HUDEP-2 (cell line): ENCODE measurements at regions not wholly inside any gene's neighbourhood (a gene's known extent, or its start where the extent isn't known, plus 50 kb on each side); places are given as distances from the start of the nearest gene placed in this dataset.
"Not testable (repeated sequence)": the region's sequence is repeated elsewhere in the genome, so short reads cannot be mapped to it uniquely, and the experiment has no call there.

ENCODE experiments used
- DNase-seq, 76 experiments: peaks; one replicate each; lab custom pipeline; 2025; ENCODE audit not compliant: unreplicated experiment in 76 of 76; lab: John Stamatoyannopoulos, UW

DNA sequence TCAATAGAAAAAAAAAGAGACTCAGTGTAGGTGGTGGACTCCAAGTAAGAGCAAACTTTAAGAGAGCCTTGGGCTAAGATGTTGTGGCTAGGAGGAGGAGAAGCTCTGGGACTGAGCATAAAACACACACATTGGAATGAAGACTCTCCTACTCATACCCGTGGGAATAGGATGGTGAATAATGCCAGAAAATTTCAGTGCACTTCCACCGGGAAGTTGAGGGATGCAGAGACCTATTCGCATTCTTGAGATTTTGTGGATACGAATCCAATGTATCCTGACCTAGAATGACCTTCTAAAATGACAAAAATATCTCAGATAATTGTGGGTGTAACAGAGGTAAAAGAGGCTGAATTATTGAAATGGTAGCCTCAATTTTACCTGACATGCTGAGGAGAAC lies 388.7 kb upstream of the SGO1 start:
- DNase-seq = no peak

DNA sequence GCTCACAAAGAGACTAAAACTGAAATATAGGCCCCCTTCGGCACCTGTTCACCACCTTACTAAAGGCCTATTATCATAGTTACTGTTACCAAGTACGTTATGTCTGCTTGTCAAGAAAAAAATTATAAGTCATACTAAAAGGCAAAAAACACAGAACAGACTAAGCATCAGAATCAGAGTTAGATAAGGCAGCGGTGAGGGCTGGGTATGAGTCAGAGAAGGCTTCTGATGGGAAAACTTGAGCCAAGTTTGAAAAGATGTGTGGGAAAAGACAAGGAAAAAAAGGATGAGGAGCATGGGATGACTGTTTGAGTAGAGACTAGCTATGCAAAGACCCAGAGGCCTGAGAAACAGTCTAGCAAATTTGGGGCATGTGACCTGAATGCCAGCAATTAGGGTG lies 387.2 kb upstream of the SGO1 start:
- DNase-seq = no peak

DNA sequence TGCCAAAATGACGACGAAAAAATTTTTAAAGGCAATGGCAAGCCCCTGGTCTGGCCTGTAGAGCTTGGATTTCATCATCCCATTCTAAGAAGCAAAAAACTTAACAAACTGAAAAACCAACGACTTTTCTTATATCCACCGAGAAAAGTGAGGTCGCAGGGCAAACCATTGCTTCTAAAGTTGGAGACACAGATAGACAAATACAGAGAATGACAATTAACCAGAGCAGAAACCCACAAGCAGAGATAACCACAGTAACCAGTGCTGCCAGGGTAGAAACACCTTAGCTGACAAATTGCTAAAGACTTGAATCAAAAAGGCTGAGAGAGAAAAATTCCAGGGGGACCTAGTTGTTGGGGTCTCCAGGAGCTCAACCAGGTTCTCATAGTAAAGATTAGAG lies 386.5 kb upstream of the SGO1 start:
- no peak for DNase-seq

DNA sequence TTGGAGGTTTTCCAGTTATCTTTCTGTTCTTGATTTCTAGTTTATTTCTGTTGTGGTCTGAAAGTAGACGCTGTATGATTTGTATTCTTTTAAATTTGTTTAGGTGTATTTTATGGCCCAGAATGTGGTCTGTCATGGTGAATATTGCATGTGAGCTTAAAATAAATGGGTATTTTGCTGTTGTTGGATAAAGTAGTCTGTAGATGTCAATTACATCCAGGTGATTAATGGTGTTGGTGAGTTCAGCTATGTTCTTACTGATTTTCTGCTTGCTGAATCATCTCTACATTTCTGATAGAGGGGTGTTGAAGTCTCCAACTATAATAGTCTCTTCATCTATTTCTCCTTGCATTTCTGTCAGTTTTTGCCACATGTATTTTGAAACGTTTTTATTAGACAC lies 383.3 kb upstream of the SGO1 start:
- no peak for DNase-seq

DNA sequence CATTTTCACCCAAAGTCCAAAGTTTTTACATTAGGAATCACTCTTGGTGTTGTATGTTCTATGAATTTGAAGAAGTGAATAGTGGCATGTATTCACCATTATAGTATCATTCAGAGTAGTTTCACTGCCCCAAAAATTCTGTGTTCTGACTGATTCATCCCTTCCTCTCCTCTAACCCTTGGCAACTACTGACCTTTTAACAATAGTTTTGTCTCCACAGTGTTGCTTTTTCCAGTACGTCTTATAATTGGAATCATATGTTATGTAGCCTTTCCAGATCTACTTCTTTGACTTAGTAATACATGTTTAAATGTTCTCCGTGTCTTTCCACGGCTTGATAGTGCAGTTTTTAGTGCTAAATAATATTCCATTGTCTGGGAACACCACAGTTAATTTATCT lies 379.0 kb upstream of the SGO1 start:
- DNase-seq = no peak

DNA sequence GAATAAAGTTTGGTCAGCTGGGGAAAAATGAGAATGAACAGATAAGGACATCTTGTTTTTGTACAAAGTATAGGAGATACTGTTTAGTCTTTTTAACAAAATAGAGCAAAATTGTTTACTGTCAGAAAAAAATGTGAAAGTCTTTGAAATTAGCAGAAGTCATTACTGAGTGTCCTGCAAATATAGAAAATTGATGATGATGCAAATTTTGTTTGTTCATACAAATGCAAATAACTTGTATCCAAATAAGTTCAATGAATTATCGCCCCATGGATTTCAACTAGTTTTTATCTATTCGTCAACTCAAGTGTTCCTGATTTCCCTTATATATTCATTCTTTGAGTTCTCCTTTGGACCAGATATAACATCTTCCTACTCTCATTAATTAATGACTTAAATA lies 378.0 kb upstream of the SGO1 start:
- no peak for DNase-seq

DNA sequence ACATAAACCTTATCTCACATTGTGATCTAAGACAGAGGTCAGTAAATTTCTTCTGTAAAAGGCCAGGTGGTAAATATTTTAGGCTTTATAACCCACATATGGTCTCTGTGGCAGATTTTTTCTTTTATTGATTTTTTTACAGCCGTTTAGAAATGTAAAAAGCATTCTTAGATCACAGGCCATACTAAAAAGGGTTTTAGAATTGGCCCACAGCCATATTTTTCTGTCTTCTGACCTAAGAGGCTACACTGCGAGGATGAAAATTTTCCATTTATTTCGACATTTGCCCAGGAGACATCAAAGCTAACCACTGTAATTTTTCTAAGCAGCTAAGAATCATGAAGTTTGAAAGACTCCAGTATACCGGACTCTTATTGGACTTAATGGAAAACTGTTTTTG lies 377.2 kb upstream of the SGO1 start:
- DNase-seq = no peak

DNA sequence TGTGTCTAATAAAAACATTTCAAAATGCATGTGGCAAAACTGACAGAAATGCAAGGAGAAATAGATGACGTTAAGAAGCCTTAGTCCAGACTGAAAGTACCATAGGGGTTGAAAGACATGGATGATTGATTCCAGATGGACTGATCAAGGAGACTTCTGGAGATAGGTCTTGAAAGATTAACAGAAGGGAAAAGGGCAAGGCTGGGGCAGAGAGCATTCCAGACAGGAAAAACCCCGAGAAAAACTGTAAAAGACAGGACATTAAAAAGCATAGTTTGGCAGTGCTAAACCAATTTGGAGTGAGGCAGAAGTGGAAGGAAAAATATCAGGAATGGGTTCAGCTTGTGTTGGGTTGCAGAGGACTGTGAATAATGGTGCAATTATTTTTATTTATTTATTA lies 375.2 kb upstream of the SGO1 start:
- no peak for DNase-seq

DNA sequence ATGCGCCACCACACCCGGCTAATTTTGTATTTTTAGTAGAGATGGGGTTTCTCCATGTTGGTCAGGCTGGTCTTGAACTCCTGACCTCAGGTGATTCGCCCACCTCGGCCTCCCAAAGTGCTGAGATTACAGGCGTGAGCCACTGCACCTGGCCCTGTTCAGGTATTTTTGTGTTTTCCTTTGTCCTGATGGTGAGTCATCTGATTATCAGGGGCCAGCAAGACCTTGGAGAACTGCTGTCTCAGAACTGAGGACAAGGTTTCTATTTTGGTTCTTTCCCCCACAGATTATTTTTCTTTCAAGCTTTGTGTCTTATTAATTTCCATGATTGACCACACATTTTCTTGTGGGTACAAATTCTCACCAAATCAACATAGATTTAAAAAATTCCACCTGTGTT lies 374.4 kb upstream of the SGO1 start:
- not testable (repeated sequence) for DNase-seq

DNA sequence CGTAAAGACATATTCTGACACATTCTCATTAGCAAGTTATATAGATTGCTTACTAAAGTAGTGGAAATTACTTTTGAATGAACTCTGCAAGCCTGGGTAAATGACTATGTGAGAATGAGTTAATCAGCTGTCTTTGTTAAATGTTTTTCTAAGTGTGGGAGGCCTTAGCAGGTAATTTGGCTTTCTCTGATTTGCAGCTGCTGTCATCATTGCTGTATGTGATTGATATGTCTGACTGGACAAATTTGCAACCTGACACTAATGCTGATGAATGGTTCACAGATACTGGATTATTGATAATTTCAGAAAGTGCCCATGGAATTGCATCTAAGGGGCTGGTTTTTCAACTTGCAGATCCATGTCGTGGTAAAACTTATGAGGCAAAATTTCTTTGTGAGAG lies 372.2 kb upstream of the SGO1 start:
- DNase-seq = no peak

DNA sequence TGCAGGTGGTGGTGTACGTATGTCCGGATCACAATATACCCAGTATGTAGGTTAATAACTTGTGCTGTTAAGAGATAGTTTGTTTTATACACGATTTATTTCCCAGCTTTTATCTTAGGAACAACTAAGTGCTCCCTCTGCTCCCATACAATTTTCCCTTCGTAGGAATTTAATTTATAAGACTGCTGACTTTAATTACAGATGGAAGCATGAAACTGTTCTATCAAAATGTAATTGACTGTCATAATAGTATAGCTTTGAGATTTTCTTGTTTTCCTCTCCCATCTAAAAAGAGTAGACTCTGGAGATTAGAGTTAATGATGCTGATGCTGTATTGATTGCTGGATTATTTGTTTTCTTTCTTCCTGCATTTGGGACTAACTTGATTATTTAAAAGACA lies 370.7 kb upstream of the SGO1 start:
- DNase-seq = no peak

DNA sequence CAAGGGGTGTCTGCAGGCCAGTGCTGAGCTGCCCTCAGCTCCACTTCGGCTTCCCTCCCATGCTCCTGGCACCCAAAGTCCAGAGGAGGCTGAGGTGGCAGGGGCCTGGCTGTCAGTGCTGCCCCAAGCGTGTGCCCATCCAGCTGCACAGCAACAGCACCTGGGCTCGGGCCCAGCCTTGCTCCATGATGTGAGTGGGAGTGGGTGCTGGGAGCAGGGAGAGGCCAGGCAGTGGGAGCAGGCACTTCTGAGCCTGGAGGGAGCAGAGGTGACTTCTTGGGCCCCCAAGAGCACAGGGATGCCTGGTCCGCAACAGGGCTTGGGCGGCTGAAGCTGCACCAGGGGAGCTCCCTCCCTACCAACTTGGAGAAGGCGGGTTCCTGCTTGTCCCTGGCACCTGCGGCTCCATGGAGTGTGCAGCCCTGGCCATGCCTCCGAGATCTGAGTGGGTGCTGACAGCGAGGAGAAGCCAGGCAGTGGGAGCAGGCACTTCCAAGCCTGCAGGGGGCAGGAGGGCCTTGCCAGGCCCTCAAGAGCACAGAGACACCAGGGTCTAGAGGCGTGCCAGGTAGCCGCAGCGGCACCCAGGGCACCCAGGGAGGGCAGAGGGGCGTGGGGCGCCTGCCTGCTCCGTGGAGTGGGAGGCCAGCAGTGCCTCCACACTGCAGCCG lies 366.7 kb upstream of the SGO1 start:
- DNase-seq = no peak

DNA sequence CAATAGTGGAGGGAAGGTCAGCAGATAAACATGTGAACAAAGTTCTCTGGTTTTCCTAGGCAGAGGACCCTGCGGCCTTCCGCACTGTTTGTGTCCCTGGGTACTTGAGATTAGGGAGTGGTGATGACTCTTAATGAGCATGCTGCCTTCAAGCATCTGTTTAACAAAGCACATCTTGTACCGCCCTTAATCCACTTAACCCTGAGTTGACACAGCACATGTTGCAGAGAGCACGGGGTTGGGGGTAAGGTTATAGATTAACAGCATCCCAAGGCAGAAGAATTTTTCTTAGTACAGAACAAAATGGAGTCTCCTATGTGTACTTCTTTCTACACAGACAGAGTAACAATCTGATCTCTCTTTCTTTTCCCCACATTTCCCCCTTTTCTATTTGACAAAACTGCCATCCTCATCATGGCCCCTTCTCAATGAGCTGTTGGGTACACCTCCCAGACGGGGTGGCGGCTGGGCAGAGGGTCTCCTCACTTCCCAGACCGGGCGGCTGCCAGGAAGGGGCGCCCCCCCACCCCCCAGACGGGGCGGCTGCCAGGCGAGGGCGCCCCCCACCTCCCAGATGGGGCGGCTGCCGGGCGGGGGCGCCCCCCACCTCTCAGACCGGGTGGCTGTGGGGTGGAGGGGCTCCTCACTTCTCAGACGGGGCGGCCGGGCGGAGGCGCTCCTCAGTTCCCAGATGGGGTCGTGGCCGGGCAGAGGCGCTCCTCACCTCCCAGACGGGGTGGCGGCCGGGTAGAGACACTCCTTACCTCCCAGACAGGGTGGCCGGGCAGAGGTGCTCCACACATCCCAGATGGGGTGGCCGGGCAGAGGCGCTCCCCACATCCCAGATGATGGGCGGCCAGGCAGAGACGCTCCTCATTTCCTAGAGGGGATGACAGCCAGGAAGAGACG lies 361.6 kb upstream of the SGO1 start:
- not testable (repeated sequence) for DNase-seq

DNA sequence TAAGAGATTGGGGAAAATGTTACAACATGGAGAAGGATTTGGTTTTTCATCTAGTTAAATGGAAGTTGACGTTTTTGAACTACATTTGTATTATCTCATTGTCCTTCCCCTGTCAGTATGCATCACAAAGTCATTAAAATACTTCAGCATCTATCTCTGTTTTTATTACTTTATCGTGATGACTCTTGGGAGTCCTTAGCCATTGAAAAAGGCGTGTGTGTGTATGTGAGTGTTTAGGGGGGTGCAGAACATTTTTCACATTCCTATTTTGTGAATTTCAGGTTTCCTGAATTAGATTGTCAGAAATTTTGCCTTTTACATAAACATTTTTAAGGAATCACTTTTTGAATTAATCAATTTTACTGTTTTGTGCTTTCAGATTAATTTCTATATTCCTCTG lies 360.6 kb upstream of the SGO1 start:
- DNase-seq = no peak

DNA sequence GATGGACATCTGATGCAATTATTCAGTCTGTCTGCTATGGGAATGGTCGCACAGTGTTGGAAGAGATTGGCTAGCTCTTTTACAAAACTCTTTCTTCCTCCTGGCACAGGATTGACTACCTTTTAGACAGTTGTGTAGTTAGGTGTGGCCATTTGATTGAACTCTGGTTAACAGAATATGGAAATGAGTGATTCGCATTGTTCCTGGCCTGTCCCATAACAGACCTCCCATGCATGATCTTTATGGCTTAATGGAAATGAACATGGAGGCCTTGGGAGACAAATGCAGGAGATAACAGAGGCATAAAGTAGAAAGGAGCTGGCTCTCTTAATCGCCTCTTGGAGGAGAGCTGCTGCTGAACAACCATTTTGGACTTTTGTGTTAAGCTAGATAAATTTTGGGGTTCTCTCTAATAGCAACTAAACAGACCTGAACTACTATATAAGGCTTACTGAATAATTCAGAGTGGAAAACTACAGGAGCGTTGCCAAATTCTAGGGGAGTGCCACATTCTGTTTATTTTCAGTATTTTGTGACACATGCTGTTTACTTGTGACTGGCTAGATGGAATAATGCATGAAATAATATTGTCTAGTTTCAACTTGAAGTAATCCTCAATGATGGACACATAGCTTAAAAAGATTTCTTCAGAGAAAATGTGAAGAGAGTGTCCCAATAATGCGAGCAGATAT lies 357.7 kb upstream of the SGO1 start:
- DNase-seq = no peak

DNA sequence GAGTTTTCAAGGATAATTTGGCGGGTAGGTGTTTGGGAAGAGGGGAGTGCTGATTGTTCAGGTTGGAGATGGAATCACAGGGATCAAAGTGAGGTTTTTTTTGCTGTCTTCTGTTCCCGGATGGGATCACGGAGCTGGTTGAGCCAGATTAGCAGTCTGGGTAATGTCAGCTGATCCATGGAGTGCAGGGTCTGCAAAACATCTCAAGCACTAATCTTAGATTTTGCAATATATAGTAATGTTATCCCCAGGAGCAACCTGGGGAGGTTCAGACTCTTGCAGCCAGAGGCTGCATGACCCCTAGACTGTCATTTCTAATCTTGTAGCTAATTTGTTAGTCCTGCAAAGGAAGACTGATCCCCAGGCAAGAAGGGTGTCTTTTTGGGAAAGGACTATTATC lies 354.1 kb upstream of the SGO1 start:
- no peak for DNase-seq

DNA sequence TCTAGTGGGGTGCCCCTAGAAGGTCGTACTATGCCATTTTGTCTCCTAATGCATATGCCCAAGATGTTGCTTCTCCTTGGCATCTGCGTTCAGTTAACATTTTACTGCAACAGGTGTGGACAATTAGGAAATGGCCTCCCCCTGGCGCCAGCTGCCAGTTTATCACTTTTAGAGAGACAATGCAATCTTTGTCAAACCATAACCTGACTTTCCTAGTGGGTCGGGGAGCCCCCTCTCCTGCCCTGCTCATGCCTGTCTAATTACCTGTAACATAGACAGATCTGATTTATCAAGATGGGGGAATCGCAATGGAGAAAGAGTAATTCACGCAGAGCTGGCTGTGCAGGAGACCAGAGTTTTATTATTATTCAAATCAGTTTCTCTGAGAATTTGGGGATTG lies 353.7 kb upstream of the SGO1 start:
- DNase-seq = no peak

DNA sequence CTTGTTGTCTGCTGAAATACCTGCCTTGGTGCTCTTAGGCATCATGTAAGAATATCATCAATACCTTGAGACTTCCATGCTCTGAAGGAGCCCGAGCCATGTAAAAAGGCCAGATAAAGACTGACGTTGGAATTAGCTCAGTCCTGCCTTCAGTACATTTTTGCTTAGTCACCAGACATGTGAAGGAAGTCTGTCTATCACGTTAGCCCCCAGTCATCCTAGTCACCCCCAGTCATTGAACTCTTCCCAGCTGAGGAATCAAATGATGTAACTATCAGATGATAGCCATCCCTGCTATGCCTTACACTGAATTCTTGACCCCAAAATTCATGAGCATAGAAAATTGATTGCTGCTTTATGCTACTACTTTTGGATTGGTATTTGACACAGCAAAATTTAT lies 351.2 kb upstream of the SGO1 start:
- DNase-seq = no peak

DNA sequence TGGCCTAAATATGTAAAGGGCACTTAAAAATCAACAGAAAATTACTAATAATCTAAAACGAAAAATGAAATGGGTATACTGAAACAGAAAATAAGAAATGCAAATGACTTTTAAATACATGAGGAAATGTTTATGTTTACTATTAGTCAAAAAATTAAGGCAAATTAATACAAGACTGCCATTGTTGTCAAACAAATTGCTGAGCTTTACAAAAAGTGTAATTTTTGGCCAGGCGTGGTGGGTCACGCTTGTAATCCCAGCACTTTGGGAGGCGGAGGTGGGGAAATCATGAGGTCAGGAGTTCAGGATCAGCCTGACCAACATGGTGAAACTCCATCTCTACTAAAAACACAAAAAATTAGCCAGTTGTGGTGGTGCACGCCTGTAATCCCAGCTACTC lies 343.9 kb upstream of the SGO1 start:
- no peak for DNase-seq

DNA sequence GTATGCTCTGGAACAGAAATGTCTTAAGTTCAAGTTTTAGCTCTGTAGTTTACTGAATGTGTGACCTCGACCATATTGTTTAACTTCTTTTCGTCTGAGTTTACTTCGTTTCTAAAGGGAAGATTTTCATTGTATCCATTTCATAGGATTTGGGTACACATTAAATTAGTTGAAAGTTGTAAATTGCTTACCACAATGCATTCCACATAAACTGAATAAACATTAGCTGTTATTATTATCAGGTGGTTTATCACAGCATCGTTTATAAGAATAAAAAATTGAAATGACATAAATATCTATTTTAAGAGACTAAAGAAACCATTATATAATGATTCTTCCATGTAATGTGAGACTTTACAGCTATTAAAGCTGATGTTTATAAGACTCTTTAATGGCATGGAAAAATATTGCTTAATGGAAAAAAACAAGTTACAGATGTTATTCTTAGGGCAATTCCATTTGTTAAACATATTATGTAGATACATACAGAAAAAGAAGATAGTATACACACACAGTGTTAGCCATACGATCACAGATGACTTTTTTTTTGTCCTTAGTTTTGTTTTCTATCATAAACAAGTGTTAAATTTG lies 342.3 kb upstream of the SGO1 start:
- DNase-seq = no peak

DNA sequence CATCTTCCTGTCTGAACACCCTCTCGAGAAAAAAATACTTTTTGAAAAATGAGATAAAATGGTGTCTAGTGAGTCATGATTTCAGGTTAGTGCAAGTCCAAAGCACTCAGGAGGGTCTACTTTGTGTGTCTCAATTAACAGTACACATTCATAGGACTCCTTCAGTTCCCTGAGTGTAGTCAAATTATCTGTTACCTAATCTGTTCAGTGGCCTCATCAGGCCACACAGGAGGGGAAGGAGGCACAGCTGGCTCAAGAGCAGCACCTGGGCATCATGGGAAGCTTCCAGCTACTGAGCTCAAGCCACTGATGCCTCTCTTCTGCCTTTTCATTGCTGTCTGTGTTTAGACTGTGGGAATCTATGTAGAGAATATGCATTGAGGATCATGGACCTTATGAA lies 341.4 kb upstream of the SGO1 start:
- DNase-seq = no peak
